GM21619 (cell line): ENCODE measurements at regions not wholly inside any gene's neighbourhood (a gene's known extent, or its start where the extent isn't known, plus 50 kb on each side); places are given as distances from the start of the nearest gene placed in this dataset.

Experiments used
- ATAC-seq: cut with Tn5 transposase; IDR thresholded peaks from one replicate; pipeline ENCODE4 v1.9.1; 2021; ENCODE audit not compliant: unreplicated experiment

- no peak for ATAC-seq
These were observed 227.7 kb upstream of the HMGA2 start for GRCh38 chr12:65596514-65597091.

GRCh38 chr12:65597527-65597926 lies 226.8 kb upstream of the HMGA2 start:
- ATAC-seq: no peak

GRCh38 chr12:65598688-65599087 lies 225.6 kb upstream of the HMGA2 start:
- ATAC-seq: no peak

GRCh38 chr12:65602253-65602609 lies 222.1 kb upstream of the HMGA2 start:
- ATAC-seq: no peak

GRCh38 chr12:65602610-65603295 lies 221.5 kb upstream of the HMGA2 start:
- peak; percentile 69 for ATAC-seq

- no peak for ATAC-seq
These were observed 220.6 kb upstream of the HMGA2 start for GRCh38 chr12:65603438-65604351.

- no peak for ATAC-seq
These were observed 219.3 kb upstream of the HMGA2 start for GRCh38 chr12:65605019-65605418.

GRCh38 chr12:65606008-65606766 lies 218.1 kb upstream of the HMGA2 start:
- ATAC-seq: no peak

GRCh38 chr12:65607401-65607841 lies 216.9 kb upstream of the HMGA2 start:
- no peak for ATAC-seq

GRCh38 chr12:65608319-65608916 lies 215.9 kb upstream of the HMGA2 start:
- no peak for ATAC-seq

- no peak for ATAC-seq
These were observed 214.9 kb upstream of the HMGA2 start for GRCh38 chr12:65609359-65609771.

- ATAC-seq: no peak
These were observed 212.9 kb upstream of the HMGA2 start for GRCh38 chr12:65611396-65611795.

- no peak for ATAC-seq
These were observed 211.8 kb upstream of the HMGA2 start for GRCh38 chr12:65612440-65612839.

- no peak for ATAC-seq
These were observed 210.6 kb upstream of the HMGA2 start for GRCh38 chr12:65613692-65614091.

- no peak for ATAC-seq
These were observed 209.9 kb upstream of the HMGA2 start for GRCh38 chr12:65614259-65614889.

GRCh38 chr12:65615118-65615517 lies 209.2 kb upstream of the HMGA2 start:
- ATAC-seq: no peak

- no peak for ATAC-seq
These were observed 208.3 kb upstream of the HMGA2 start for GRCh38 chr12:65616022-65616421.

GRCh38 chr12:65618588-65618987 lies 205.7 kb upstream of the HMGA2 start:
- ATAC-seq: no peak

- no peak for ATAC-seq
These were observed 205.3 kb upstream of the HMGA2 start for GRCh38 chr12:65619018-65619417.

- ATAC-seq: no peak
These were observed 204.2 kb upstream of the HMGA2 start for GRCh38 chr12:65620046-65620445.
